RWPE1 (cell line): ENCODE measurements at regions not wholly inside any gene's neighbourhood (a gene's known extent, or its start where the extent isn't known, plus 50 kb on each side); places are given as distances from the start of the nearest gene placed in this dataset.

Experiments used
- CTCF ChIA-PET: fragments of 350-600 bp; sonication (Branson Sonifier 250); formaldehyde crosslinking; extraction: SDS; loops from one replicate; lab custom pipeline; 2021; lab: Yijun Ruan, JAX
- POLR2A ChIA-PET: fragments of 400-600 bp; formaldehyde crosslinking; extraction: SDS; loops from one replicate; lab custom pipeline; 2020; ENCODE audit warnings: antibody characterized with exemption; ENCODE audit not compliant: low non-redundant PET; lab: Yijun Ruan, JAX
- DNase-seq: peaks from one replicate; pipeline ENCODE4 v3.0.0; 2012; ENCODE audit warnings: low spot score
- H3K27ac ChIP-seq: fragments of 450-650 bp; 2 replicates; pipeline ENCODE4 v1.5.1; 2017
- CTCF ChIP-seq: fragments of 450-650 bp; conservative IDR thresholded peaks from 2 replicates; pipeline ENCODE4 v1.5.1; 2017; ENCODE audit warnings: low read depth, mild to moderate bottlenecking

- ChIA-PET CTCF (interaction anchor here (0.5 kb wide), 1 partner anchor 636 kb away, joined by 3 read pairs; no protein-coding TSS in a partner anchor), POLR2A (no interaction called here)
- DNase-seq: no peak
- no peak overlapping the region for H3K27ac ChIP-seq
- no peak for TF ChIP-seq CTCF
These were observed 449.0 kb upstream of the ID2 start for GRCh38 chr2:8232871-8233270.

- POLR2A ChIA-PET: no interaction called here
- DNase-seq: no peak
- H3K27ac ChIP-seq: no peak overlapping the region
These were observed 447.6 kb upstream of the ID2 start for GRCh38 chr2:8234253-8234652.

GRCh38 chr2:8234757-8235374 is 447.0 kb upstream of the ID2 start:
- ChIA-PET POLR2A (no interaction called here), CTCF (interaction anchor here (0.6 kb wide), 2 partner anchors 151 to 841 kb away, joined by 3 to 6 read pairs; no protein-coding TSS in a partner anchor)
- no peak for TF ChIP-seq CTCF
- no peak overlapping the region for H3K27ac ChIP-seq
- no peak for DNase-seq

More at GRCh38 chr2:8234253-8234652, 447.6 kb upstream of the ID2 start:
- no peak for TF ChIP-seq CTCF
- CTCF ChIA-PET: interaction anchor here (0.6 kb wide), 1 partner anchor 152 kb away, joined by 6 read pairs; no protein-coding TSS in a partner anchor

- TF ChIP-seq CTCF: no peak
- ChIA-PET CTCF (interaction anchor here (0.6 kb wide), 1 partner anchor 842 kb away, joined by 3 read pairs; no protein-coding TSS in a partner anchor), POLR2A (no interaction called here)
- no peak for DNase-seq
- no peak overlapping the region for H3K27ac ChIP-seq
These were observed 446.4 kb upstream of the ID2 start for GRCh38 chr2:8235419-8235818.

GRCh38 chr2:8236391-8236790 is 445.5 kb upstream of the ID2 start:
- H3K27ac ChIP-seq: no peak overlapping the region
- ChIA-PET POLR2A (no interaction called here), CTCF (interaction anchor here (0.6 kb wide), 1 partner anchor 28 kb away, joined by 3 read pairs; no protein-coding TSS in a partner anchor)
- TF ChIP-seq CTCF: no peak
- no peak for DNase-seq

GRCh38 chr2:8238521-8239230 is 443.2 kb upstream of the ID2 start:
- TF ChIP-seq CTCF: no peak
- ChIA-PET POLR2A (no interaction called here), CTCF (no interaction called here)
- no peak overlapping the region for H3K27ac ChIP-seq
- no peak for DNase-seq
